A549 (cell line): ENCODE measurements at regions not wholly inside any gene's neighbourhood (a gene's known extent, or its start where the extent isn't known, plus 50 kb on each side); places are given as distances from the start of the nearest gene placed in this dataset.

Source experiments
- ATAC-seq, 2 experiments: fragments of 200-7000 bp in 1 of 2; fragments of >200 bp in 1 of 2; cut with Nextera tagmentation in 1 of 2; cut with Tn5 transposase in 1 of 2; 3 replicates each; pipeline versions ENCODE4 v1.8.0 to v1.9.1; 2018 to 2020; ENCODE audit warnings: mild to moderate bottlenecking in 1 of 2, moderate library complexity in 1 of 2
- CTCF ChIA-PET: fragments of 300-600 bp; sonication (Branson Sonifier 250); formaldehyde crosslinking; extraction: SDS; loops from one replicate; lab custom pipeline; 2021; ENCODE audit warnings: antibody characterized with exemption, inconsistent platforms; lab: Yijun Ruan, JAX
- POLR2A ChIA-PET: fragments of 350-600 bp; formaldehyde crosslinking; extraction: SDS; loops from one replicate; lab custom pipeline; 2021; ENCODE audit warnings: antibody characterized with exemption, inconsistent platforms; lab: Yijun Ruan, JAX
- DNase-seq, 2 experiments: peaks; one replicate each; pipeline versions ENCODE4 v3.0.0 to v3.0.0-alpha.2; 2011 to 2016; ENCODE audit warnings: low read depth in 1 of 2, low spot score in 1 of 2
- FAIRE-seq: peaks from 2 replicates; lab custom pipeline; 2011; peaks lifted over from hg19 to GRCh38; lab: Jason Lieb, UNC
- H3K27ac ChIP-seq, 2 experiments: fragments of >200 bp; sonication (Bioruptor Twin); formaldehyde crosslinking; 3 replicates each; pipeline ENCODE4 v1.5.1; 2016 to 2017
- H3K4me1 ChIP-seq: fragments of >200 bp; sonication (Bioruptor Twin); formaldehyde crosslinking; 3 replicates; pipeline ENCODE4 v1.6.1; 2016
- H3K4me2 ChIP-seq: fragments of >200 bp; sonication (Bioruptor Twin); formaldehyde crosslinking; 3 replicates; pipeline ENCODE4 v1.6.1; 2016
- H3K4me3 ChIP-seq: fragments of >200 bp; sonication (Bioruptor Twin); formaldehyde crosslinking; 3 replicates; pipeline ENCODE4 v1.5.1; 2016
- H3K9me3 ChIP-seq: fragments of >200 bp; sonication (Bioruptor Twin); formaldehyde crosslinking; 3 replicates; pipeline ENCODE4 v1.6.1; 2016
- CHD2 ChIP-seq: fragments of 150-350 bp; IDR thresholded peaks from 2 replicates; pipeline ENCODE4 v1.6.1; 2014; ENCODE audit warnings: low read length; ENCODE audit not compliant: partially characterized antibody
- EHF ChIP-seq: fragments of 250-450 bp; sonication (Bioruptor Pico); IDR thresholded peaks from 2 replicates; pipeline ENCODE4 v1.5.0; 2020; ENCODE audit warnings: mild to moderate bottlenecking
- EP300 ChIP-seq, 2 experiments: fragments of >200 bp; sonication (Bioruptor Twin); formaldehyde crosslinking; IDR thresholded peaks; 2 replicates in 1 of 2; 3 replicates in 1 of 2; pipeline ENCODE4 v1.6.1; 2016 to 2017
- ESRRA ChIP-seq: fragments of 150-350 bp; IDR thresholded peaks from 2 replicates; pipeline ENCODE4 v1.6.1; 2014; ENCODE audit warnings: mild to moderate bottlenecking, low read length, borderline replicate concordance
- HOXB5 ChIP-seq: fragments of 250-450 bp; sonication (Bioruptor Pico); IDR thresholded peaks from 2 replicates; pipeline ENCODE4 v1.5.0; 2020; ENCODE audit warnings: mild to moderate bottlenecking, moderate library complexity
- KDM1A ChIP-seq: fragments of 200-600 bp; sonication (generic); IDR thresholded peaks from 2 replicates; pipeline ENCODE4 v1.6.1; 2016; ENCODE audit warnings: low read depth, mild to moderate bottlenecking
- NFE2L2 ChIP-seq: fragments of 150-350 bp; conservative IDR thresholded peaks from 2 replicates; pipeline ENCODE4 v1.6.1; 2014; ENCODE audit warnings: low read length
- PHF8 ChIP-seq: fragments of 200-600 bp; sonication (generic); IDR thresholded peaks from 2 replicates; pipeline ENCODE4 v1.6.1; 2016; ENCODE audit warnings: low read depth, mild to moderate bottlenecking, antibody characterized with exemption, moderate library complexity, borderline replicate concordance
- POLR2A ChIP-seq: IDR thresholded peaks from 2 replicates; pipeline ENCODE4 v1.6.1; 2012; ENCODE audit warnings: mild to moderate bottlenecking, low read length
- POLR2AphosphoS2 ChIP-seq: conservative IDR thresholded peaks from 2 replicates; pipeline ENCODE4 v1.6.1; 2012; ENCODE audit warnings: low read length, improper control_type of control experiment, inconsistent platforms
- RCOR1 ChIP-seq: fragments of 150-350 bp; IDR thresholded peaks from 2 replicates; pipeline ENCODE4 v1.6.1; 2014; ENCODE audit warnings: antibody characterized with exemption, low read length, low read depth
- RNF2 ChIP-seq: fragments of 200-600 bp; sonication (generic); IDR thresholded peaks from 2 replicates; pipeline ENCODE4 v1.6.1; 2016; ENCODE audit warnings: low read depth, mild to moderate bottlenecking, antibody characterized with exemption, moderate library complexity, borderline replicate concordance
- TFCP2L1 ChIP-seq: fragments of 250-450 bp; sonication (Bioruptor Pico); IDR thresholded peaks from 2 replicates; pipeline ENCODE4 v1.5.0; 2021; ENCODE audit warnings: mild to moderate bottlenecking
- TP53 ChIP-seq: fragments of 250-450 bp; sonication (Bioruptor Pico); IDR thresholded peaks from 2 replicates; pipeline ENCODE4 v1.5.0; 2021; ENCODE audit warnings: mild to moderate bottlenecking, moderate library complexity
- TF ChIP-seq, protein P1 (sequence below): fragments of >200 bp; sonication (Bioruptor Twin); formaldehyde crosslinking; IDR thresholded peaks from 3 replicates; pipeline ENCODE4 v1.5.1; 2016
- TF ChIP-seq, protein P2 (sequence below): fragments of 200-600 bp; sonication (generic); IDR thresholded peaks from 2 replicates; pipeline ENCODE4 v1.6.1; 2016; ENCODE audit warnings: antibody characterized with exemption, mild to moderate bottlenecking, moderate library complexity
- TF ChIP-seq, protein P3 (sequence below): fragments of 450-650 bp; IDR thresholded peaks from 2 replicates; pipeline ENCODE4 v1.6.1; 2014; ENCODE audit warnings: antibody characterized with exemption
- TF ChIP-seq, protein P4 (sequence below): fragments of 150-350 bp; IDR thresholded peaks from 2 replicates; pipeline ENCODE4 v1.6.1; 2014; ENCODE audit warnings: low read depth, mild to moderate bottlenecking, low read length
- TF ChIP-seq, protein P5 (sequence below): fragments of >200 bp; sonication (Bioruptor Twin); formaldehyde crosslinking; IDR thresholded peaks from 3 replicates; pipeline ENCODE4 v1.6.1; 2016

DNA sequence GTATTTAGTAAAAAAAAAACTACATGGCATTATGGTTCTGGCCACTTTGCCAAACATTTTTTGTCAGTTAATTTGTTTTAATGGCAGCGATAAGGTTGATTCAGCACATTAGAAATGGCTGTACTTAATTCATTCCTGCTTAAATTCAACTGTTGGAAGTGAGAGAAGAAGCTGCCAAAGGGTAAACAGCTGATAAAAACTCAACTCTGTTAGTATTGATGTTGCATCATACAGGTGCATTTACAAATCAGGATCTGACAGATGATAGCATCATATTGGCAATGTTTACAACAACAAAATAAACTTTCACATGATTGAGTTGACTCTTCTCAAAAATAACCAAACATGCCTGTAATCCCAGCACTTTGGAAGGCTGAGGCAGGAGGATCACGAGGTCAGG is 444.3 kb downstream of the IPMK start (continued):
- TF ChIP-seq, protein P1, sequence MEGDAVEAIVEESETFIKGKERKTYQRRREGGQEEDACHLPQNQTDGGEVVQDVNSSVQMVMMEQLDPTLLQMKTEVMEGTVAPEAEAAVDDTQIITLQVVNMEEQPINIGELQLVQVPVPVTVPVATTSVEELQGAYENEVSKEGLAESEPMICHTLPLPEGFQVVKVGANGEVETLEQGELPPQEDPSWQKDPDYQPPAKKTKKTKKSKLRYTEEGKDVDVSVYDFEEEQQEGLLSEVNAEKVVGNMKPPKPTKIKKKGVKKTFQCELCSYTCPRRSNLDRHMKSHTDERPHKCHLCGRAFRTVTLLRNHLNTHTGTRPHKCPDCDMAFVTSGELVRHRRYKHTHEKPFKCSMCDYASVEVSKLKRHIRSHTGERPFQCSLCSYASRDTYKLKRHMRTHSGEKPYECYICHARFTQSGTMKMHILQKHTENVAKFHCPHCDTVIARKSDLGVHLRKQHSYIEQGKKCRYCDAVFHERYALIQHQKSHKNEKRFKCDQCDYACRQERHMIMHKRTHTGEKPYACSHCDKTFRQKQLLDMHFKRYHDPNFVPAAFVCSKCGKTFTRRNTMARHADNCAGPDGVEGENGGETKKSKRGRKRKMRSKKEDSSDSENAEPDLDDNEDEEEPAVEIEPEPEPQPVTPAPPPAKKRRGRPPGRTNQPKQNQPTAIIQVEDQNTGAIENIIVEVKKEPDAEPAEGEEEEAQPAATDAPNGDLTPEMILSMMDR, result no peak
- TF ChIP-seq, protein P2, sequence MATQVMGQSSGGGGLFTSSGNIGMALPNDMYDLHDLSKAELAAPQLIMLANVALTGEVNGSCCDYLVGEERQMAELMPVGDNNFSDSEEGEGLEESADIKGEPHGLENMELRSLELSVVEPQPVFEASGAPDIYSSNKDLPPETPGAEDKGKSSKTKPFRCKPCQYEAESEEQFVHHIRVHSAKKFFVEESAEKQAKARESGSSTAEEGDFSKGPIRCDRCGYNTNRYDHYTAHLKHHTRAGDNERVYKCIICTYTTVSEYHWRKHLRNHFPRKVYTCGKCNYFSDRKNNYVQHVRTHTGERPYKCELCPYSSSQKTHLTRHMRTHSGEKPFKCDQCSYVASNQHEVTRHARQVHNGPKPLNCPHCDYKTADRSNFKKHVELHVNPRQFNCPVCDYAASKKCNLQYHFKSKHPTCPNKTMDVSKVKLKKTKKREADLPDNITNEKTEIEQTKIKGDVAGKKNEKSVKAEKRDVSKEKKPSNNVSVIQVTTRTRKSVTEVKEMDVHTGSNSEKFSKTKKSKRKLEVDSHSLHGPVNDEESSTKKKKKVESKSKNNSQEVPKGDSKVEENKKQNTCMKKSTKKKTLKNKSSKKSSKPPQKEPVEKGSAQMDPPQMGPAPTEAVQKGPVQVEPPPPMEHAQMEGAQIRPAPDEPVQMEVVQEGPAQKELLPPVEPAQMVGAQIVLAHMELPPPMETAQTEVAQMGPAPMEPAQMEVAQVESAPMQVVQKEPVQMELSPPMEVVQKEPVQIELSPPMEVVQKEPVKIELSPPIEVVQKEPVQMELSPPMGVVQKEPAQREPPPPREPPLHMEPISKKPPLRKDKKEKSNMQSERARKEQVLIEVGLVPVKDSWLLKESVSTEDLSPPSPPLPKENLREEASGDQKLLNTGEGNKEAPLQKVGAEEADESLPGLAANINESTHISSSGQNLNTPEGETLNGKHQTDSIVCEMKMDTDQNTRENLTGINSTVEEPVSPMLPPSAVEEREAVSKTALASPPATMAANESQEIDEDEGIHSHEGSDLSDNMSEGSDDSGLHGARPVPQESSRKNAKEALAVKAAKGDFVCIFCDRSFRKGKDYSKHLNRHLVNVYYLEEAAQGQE, result no peak

DNA sequence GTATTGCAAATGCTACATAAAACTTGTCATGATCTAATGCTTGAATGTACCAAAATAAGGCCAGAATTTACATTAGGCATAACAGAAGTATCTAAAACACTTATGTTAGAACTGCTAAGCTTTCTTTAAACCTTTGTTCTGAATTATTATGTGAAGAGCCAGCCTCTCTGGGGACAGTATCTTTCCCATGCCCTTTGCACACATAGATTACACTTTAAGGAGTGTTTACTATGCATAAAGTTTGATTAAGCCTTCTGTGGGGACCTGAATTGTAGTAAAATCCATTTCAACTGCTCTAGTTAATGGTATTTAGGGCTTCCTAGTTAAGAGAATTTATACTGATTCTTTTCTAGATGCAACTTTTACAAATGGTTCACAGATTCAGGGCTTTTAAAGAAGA is 444.7 kb downstream of the IPMK start:
- no peak overlapping the region for H3K27ac ChIP-seq
- no peaks in the 10 kb centered on the region for H3K9me3 ChIP-seq
- DNase-seq (no peak), FAIRE-seq (no peak)
- no peaks in the 10 kb centered on the region for H3K4me1 ChIP-seq
- no peak for TF ChIP-seq CHD2
- no peak for TF ChIP-seq NFE2L2
- no peak for TF ChIP-seq RNF2
- TF ChIP-seq POLR2AphosphoS2, result no peak
- TF ChIP-seq, protein P2, result no peak
- TF ChIP-seq, protein P3, sequence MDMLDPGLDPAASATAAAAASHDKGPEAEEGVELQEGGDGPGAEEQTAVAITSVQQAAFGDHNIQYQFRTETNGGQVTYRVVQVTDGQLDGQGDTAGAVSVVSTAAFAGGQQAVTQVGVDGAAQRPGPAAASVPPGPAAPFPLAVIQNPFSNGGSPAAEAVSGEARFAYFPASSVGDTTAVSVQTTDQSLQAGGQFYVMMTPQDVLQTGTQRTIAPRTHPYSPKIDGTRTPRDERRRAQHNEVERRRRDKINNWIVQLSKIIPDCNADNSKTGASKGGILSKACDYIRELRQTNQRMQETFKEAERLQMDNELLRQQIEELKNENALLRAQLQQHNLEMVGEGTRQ, result no peak
- TF ChIP-seq, protein P4, sequence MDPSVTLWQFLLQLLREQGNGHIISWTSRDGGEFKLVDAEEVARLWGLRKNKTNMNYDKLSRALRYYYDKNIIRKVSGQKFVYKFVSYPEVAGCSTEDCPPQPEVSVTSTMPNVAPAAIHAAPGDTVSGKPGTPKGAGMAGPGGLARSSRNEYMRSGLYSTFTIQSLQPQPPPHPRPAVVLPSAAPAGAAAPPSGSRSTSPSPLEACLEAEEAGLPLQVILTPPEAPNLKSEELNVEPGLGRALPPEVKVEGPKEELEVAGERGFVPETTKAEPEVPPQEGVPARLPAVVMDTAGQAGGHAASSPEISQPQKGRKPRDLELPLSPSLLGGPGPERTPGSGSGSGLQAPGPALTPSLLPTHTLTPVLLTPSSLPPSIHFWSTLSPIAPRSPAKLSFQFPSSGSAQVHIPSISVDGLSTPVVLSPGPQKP, result no peak
- TF ChIP-seq, protein P5, sequence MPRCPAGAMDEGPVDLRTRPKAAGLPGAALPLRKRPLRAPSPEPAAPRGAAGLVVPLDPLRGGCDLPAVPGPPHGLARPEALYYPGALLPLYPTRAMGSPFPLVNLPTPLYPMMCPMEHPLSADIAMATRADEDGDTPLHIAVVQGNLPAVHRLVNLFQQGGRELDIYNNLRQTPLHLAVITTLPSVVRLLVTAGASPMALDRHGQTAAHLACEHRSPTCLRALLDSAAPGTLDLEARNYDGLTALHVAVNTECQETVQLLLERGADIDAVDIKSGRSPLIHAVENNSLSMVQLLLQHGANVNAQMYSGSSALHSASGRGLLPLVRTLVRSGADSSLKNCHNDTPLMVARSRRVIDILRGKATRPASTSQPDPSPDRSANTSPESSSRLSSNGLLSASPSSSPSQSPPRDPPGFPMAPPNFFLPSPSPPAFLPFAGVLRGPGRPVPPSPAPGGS, result no peak
- no peak for TF ChIP-seq EP300 (IDR thresholded peaks at IDR 0.05)
- no peak for TF ChIP-seq ESRRA
- no peak for TF ChIP-seq HOXB5 (CRISPR knock-in tag)
- TF ChIP-seq TP53, result no peak
- TF ChIP-seq RCOR1, result no peak
- no peak for TF ChIP-seq EHF
- TF ChIP-seq KDM1A, result no peak
- TF ChIP-seq PHF8, result no peak
- no peak for TF ChIP-seq TFCP2L1 (CRISPR knock-in tag)
- no peak for TF ChIP-seq POLR2A
- TF ChIP-seq, all 56 proteins: peak for 0
- H3K4me3 ChIP-seq, result no peak overlapping the region
- ChIA-PET POLR2A (no interaction called here), CTCF (interaction anchor here (0.9 kb wide), 1 partner anchor 9 kb away, joined by 4 read pairs; no protein-coding TSS in a partner anchor)
- H3K4me2 ChIP-seq, result no peak overlapping the region
- ATAC-seq, result no peak
